DMS 273 (cell line): ENCODE measurements at regions not wholly inside any gene's neighbourhood (a gene's known extent, or its start where the extent isn't known, plus 50 kb on each side); places are given as distances from the start of the nearest gene placed in this dataset.

Experiments used
- DNase-seq: peaks from one replicate; lab custom pipeline; 2025; ENCODE audit not compliant: unreplicated experiment; lab: John Stamatoyannopoulos, UW

DNA sequence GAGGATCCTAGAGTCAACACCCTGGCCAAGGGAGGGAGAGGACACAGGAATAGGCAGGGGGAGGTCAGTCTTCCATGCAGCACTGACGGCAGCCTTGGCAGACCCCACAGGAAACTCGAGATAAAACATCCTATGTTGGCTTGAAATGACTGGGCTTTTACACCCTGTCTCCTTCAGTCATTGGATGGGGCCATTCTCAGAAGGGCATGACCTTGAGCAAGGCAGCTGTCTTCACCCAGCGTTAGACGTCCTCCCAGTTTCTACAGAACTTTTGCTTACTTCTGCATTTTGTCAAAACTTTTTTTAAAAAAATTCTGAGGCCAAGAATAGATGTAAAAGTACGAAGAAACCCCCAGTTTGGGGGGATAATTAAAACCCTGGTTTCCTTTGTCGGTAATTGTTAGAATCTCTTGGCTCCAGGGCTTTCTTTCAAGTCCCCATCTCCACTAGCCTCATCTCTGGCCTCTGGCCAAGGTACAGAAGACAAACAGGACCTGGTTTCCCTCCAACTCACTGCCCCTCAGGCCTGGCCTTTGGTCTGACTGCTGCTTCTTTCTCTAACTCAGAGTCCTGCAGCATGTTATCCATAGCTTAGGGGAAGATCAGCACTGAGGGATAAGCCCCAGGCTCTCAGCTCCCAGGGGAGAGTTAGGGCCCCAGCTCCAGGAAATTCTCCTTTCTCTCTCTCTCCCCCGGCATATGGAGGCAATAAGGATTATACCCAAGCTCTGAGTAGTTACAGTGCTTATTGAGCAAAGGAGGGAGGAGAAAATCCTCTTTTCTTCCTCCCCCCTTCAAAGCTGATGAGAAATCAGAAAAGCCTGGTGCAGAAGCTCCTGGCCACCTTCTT lies 51.6 kb upstream of the KCND3 start:
- no peak for DNase-seq

DNA sequence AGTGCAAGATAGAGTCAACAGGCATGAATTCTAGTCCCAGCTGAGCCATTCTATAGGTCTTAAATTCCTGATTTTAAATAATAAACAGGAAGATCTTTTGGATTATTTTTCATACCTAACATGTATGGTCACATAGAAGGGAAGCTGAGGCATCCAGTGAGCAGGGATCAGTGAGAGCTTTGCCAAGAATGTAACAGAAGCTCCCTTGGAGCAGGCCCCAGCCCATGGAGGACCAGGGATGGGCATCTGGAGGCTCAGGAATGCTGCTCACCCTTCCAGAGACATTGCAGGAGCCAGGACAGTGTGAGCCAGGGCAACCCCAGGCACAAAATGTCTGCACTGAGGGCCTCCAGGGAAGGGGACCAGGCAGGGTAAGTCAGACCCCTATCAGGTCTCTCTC lies 54.4 kb upstream of the KCND3 start:
- no peak for DNase-seq

DNA sequence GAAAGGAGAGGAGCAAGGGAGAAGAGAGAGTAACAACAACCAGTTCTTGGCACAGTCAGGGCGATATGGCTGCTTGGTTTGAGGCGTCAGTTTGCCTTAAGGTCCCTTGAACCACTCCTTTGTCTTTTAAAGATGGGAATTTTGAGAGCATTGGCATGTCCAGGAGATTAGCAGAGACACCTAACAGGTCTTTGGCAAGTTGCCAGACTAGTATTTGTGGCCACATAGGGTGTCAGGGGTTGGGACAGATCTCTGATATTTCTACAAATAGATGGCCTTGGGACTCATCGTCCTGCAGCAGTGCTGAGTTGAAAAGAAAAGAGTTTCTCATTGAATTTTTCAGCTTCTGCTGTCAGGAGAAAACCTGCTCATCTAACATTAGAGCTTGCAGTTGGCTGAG lies 55.3 kb upstream of the KCND3 start:
- no peak for DNase-seq

DNA sequence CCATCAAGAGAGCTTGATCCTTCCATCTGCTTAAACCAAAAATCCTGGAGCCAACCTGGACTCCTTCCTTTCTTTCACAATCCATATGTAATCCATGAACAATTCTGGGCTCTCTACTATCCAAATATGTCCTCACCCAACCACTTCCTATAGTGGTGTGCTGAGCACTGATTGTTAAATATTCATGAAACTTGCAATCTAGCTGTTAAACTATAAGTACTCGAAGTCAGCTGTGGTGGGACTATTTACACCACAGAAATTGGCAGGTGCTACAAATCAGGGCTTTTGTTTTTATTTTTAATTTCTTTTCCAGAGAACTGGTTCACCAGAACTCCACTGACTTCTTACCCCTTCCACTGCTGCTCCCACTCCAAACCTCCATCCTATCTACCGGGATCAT lies 57.2 kb upstream of the KCND3 start:
- no peak for DNase-seq

DNA sequence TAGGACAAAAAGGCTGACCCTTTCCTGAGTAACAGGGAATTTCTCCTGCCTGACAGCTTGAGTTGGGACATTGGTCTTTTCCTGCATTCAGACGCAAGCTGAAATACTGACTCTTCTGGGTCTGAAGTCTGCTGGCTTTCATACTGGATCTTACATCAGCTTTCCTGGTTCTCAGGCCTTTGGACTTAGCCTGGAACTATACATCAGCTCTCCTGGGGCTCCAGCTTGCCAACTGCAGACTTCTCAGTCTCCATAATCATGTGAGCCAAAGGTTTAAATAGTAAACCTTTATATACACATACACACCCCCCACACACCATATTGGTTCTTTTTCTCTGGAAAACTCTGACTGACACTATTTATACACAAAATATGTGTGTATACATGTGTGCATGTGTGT lies 59.0 kb upstream of the KCND3 start:
- DNase-seq: no peak

DNA sequence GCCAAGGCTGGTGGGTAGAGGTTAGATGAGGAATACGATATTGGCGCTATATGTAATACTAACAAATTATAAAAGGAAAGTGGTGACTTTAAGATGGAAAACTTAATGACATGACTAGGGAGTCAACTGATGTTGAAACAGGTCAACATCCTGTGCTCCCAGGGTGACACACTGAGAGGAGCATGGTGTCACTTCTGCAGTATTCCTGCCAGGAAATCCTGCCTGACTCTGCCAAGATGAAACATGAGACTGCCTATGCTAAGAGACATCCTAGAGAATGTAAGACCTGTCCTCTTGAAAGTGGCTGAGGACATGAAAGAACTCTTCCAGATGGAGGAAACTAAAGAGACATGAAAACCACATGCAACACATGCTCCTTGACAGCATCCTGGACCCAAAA lies 65.0 kb upstream of the KCND3 start:
- DNase-seq: no peak

DNA sequence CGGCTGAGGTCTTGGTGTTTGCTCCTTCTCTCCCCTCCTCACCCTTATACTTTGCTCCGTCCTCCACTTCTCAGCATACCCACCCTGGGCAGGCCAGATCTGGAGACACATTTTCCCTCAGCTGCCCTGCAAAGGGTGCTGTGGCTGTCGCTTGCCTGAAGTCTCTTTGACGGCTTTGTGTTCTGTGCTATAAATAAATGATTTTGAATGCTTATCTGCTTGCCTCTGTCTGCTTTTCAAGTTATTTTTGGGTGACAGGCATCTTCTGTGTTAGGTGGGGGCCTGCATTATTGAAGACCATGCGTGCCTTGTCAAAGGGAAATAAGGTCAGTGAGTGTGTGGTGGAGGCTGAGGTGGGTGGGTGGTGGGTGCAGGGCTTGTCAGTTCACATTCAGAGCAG lies 66.9 kb upstream of the KCND3 start:
- DNase-seq: no peak

DNA sequence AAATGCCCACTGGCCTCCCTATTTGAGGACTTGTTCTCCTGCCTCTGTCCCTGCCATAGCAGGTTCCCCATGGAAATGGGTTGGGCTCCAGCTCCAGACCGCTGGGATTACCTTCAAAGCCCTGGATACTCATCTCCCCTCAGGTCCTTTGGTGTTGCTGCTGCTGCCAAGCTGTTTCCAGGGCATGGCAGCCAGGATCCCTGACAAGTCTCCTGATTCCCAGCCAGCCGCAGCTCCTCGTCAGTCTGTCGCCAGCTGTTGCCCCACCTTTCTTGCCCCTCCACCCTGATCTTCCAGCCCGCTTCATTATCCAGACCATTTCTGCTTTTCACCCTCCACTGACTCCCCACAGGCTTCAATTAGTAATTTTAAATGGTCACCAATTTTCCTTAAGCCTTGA lies 68.3 kb upstream of the KCND3 start:
- peak; percentile 30 for DNase-seq

DNA sequence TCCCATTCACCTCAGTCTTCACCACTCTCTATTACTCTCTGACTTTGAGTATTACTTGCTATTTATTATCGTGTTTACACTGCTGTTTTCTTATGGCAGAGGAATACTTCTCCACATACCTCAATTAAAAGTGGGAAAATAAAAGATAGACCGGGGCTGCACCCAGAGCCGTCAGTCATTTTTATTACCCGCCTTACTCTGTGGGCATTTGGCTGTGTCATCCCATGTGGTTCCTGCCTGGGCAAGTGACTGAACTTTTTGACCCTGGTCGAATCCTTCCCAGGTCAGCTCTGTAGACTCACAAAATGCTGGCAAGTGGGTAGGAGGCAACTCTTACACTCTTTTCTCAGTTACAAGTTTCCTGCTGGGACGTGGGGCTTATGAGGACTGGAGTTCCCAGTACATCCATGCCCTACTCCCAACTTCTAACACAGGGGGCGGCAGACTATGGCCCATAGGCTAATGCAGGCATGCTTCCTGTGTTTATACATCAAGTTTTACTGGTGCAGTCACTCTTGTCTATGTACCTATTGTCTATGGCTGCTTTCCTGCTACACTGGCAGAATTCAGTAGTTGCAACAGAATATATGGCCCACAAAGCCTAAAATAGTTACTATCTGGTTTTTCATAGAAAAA lies 69.5 kb upstream of the KCND3 start:
- DNase-seq: no peak

DNA sequence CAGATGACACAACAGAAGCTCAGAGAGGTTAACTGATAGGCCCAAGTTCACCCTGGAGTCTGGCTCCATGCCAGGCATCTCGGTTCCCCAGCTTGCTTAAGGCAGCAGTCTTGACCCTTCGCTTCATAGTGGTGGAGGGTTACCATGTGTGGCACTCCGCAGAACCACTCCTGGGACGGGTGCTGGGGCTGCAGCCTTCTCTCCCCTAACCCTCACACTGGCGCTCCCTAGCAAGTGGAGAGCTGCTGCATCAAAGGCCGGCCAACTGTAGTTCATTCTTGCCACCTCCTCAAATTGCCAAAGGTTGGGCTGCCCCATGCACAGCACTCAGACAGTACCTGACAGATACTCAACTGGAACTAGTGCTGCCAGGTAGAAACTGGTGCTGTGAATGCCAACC lies 70.2 kb upstream of the KCND3 start:
- peak; percentile 8 for DNase-seq

DNA sequence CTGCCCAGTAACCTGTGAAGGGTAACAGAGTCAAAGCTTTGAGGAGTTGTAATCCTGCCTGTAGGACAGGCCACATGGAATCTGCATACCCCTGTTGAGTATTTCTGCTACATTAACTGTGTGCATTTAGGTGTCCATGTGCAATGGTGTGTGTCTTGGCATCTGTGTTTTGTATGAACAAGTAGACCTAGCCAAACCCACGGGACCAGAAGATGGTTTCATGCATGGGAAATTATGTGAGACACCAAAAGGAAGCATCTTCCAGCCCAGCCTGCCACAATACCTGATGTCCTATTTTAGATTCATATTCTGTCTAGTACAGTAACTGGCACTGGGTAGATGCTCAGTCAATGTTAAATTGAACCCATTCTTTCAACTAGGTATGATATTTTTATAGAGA lies 70.8 kb upstream of the KCND3 start:
- DNase-seq: no peak

DNA sequence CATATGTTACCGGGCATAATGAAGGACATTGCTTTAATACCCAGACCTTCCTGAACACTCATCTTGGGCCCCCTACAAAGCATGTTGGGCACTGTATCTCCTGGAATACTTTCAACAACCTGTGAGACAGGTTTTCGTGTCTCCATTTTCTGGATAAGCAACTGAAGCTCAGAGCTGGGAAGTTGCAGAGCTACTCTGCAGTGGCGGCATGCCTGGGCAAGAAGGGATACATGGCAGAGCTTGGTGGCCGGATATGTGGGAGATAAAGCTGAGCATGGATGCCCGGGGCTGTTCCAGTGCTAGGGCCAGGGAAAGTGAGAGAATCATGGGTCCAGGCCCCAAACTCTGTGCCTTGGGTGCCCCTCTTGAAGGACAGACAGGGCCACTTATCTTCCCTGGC lies 71.6 kb upstream of the KCND3 start:
- no peak for DNase-seq

DNA sequence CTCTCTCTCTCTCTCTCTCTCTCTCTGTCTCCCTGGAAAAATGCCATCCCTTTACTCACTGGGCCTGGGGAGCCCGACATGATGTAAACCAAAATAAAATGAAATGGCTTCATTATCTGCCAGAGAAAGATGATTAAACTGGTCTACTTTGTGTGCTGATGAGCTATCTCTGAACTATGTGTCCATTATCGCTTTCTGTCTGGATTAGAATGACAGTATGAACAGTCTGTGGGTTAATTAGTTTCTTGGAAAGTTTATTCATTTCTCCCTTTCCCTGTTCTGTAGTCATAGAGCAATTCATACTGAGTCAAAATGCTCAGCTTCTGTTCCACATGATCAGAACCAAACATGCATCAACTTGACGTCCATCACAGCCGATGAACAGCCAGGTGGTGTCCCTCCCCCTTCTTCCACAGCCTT lies 72.4 kb upstream of the KCND3 start:
- DNase-seq: no peak

DNA sequence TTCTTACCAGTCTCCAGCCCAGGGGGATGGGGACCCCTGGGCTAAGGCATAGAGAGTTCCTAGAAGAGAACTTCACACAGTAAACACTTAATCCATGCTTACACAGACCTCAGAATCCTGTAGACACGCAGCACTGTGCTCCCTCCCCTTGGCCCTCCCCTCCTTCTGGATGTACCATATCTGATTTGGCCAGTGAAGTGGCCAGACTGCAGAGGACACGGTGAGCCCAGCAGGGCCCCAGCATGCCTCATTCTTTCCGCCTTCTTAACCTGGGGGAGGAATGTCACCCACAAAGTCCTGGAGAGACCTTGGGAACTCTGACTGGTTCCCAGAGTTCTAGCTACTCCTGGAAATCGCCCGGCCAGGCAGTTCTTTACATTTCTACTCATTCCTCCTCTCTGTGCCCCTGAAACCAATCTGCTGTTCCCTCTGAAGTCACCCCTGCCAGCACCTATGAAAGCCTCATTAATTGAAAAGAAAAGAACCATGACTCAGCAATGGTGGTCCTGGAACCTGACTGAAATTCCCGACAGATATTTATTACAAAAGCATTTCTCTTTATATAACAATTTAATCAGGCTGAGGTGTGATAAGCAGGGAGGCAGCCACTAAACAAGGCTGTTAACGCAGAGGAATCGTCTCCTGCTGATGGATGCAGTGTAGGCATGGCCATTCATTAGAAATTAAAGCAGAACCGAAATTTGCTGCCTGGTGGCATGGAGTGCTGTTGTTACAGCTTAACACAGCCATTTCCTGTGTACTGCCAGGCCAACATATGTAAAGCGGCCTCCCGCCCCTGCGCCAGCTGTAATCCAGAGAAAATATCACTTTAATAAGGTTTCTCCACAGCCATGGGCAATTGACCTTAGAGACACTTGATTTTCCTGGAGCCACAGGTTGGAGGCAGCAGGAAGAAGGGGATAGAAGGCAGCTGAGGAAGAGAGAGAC lies 74.6 kb upstream of the KCND3 start:
- no peak for DNase-seq

DNA sequence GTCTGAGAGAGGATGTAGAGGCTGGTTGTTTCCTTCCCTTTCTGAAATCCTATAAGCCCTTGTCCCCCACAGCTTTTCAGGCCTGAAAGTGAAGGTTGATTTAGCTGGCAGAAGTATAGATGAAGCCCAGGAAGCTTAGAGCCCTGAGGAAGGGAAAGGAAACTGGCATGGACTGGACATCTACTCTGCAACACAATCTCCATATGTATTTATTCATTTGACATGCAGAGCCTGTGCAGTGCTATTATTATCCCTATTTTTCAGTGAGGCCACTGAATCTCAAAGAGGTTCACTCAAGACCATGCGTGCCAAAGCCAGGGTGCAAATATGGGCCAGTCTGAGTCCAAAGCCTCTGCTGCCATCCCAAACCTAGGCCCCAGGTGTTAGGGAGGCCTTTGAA lies 78.5 kb upstream of the KCND3 start:
- DNase-seq: no peak

DNA sequence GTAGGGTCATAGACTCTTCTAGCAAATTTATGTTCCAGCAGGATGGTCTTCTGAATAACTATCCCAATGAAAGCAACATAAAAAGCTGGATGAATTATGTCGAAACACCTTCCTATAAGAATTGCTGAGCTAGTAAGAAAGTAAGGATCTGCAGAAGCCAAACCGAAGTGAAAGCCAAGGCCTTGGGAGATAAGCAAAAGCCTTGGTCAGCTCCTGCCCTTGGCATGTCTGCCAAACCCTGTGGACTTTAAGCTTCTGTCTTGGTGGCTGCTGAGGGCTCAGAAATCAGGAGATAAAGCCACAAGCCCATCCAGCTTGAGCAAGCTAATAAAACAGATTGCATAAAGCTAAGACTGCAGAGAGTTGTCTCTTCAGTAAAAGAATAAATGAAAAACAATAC lies 81.2 kb upstream of the KCND3 start:
- DNase-seq: no peak

DNA sequence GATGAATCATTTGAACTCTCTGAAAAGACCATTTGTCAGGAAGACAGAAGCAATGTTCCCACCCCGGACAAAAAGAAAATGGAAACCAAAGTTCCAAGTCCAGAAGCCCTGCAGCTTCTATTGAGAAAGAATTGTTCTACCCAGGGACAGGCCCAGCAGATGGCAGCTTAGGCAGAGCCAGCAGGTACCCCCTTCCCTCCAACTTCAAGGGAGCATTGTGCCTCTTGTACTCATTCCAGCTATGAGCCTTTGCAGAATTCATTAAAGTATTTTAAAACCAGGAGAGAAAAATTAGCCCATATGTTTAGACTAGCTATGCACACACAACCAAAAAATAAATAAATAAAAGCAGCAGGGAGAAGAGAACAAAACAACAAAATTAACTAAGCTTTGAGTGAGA lies 85.2 kb upstream of the KCND3 start:
- DNase-seq: no peak

DNA sequence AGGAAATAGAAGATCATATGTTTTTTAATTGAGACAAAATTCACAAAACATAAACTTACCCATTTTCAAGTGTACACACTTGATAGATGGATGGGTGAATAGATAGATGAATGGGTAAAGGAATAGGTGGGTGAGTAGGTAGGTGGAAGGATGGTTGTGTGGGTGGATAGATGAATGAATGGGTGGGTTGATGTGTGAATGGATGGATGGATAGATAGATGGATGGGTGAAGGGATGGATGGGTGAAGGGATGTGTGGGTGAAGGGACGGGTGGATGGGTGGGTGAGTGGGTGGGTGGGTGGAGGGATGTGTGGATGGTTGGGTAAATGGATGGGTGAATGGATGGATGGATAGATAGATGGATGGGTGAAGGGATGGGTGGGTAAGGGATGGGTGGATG lies 86.1 kb upstream of the KCND3 start:
- no peak for DNase-seq

DNA sequence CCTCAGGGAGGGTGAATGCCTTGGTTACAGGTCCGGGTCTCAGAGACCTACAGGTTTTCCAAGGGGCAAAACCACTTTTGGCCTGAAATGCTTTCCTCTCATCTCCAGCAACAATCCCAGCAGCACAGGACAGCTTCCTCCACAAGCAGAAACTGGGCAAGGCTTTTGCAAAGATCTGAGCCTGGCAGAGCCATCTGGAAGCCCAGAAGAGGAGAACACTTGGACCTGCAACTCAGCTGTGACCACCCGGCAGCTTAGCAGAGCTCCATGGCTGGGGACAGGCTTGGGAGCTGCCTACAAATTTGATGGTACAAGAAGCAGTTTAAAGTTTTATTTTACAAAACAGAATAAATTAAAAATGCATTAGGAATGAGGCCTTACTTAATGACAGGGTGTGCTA lies 90.0 kb upstream of the KCND3 start:
- no peak for DNase-seq

DNA sequence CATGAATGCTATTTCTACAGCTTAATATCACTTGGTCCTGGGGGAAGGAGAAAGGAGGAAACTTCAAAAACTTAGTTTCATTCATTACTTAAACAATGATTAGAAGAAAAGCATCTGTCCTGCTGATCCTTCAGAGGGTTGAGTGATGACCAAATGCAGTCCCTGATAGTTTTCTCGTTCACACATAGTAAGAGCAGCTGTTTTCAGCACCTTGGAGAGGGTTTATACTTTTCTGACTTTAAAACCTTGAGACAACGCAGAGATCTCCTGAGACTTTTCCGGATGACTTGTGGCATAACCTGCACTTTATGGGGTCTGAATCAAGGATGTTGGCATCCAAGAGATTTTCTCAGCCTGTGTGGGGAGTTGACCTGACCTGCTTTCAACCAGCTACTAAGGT lies 94.0 kb upstream of the KCND3 start:
- peak; percentile 6 for DNase-seq

DNA sequence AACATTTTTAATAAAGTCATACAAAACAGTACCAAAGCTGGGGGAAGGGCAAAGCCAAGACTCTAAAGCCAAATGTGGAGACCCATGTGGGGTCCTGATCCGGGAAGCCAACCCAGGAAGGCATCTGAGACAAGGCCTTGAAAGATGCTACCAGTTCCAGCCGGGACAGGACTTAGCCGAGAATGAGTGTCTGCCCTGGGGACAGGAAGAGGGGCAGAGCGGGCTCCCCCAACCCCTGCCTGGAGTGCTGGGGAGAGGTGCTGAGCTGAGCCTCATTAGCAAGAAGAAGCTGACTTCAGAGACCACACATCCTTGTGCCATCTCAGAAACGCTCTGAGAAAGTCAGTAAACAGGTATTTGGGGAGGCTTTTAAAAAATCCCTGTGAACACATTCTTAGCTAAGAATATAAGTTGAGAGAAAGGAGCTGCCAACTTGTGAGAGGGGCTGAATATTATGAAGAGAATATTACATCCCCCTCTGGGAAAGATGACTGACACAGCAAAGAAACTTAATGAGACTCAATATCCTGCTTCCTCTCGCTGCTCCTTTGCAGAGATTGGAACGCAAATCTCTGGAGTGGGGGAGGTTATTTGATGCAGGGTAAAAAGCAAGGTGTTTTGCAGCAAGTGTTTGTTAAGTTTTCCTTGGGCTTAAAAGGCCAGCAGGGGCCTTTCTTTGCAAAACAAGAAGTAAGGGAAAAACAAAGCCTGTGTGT lies 103.3 kb upstream of the KCND3 start:
- no peak for DNase-seq
